Fibroblast of the aortic adventitia (primary cell): ENCODE measurements at regions not wholly inside any gene's neighbourhood (a gene's known extent, or its start where the extent isn't known, plus 50 kb on each side); places are given as distances from the start of the nearest gene placed in this dataset.

Experiments
- DNase-seq: peaks from one replicate; pipeline ENCODE4 v3.0.0-alpha.2; 2010; ENCODE audit warnings: low read depth
- H3K4me3 ChIP-seq: 2 replicates; pipeline ENCODE4 v1.5.1; 2011; ENCODE audit warnings: low read depth, mild to moderate bottlenecking, control low read depth, low read length, moderate library complexity
- CTCF ChIP-seq: IDR thresholded peaks from 2 replicates; pipeline ENCODE4 v1.5.1; 2011; ENCODE audit warnings: mild to moderate bottlenecking, low read length, control low read depth, inconsistent platforms; ENCODE audit not compliant: insufficient read depth

GRCh38 chr10:62911210-62911963 is 95.2 kb upstream of the EGR2 start:
- no peak for TF ChIP-seq CTCF
- no peak overlapping the region for H3K4me3 ChIP-seq
- peak; percentile 10 for DNase-seq

GRCh38 chr10:62907470-62908212 is 91.5 kb upstream of the EGR2 start:
- TF ChIP-seq CTCF = no peak
- DNase-seq = no peak
- no peak overlapping the region for H3K4me3 ChIP-seq

GRCh38 chr10:62904281-62904875 is 88.2 kb upstream of the EGR2 start:
- no peak for DNase-seq
- H3K4me3 ChIP-seq = no peak overlapping the region
- no peak for TF ChIP-seq CTCF

- peak; percentile 87 for DNase-seq
- no peak for TF ChIP-seq CTCF
- no peak overlapping the region for H3K4me3 ChIP-seq
Observed at GRCh38 chr10:62903828-62904227, 87.7 kb upstream of the EGR2 start.

- H3K4me3 ChIP-seq = no peak overlapping the region
- no peak for TF ChIP-seq CTCF
- no peak for DNase-seq
Observed at GRCh38 chr10:62900829-62901571, 84.8 kb upstream of the EGR2 start.

- H3K4me3 ChIP-seq = no peak overlapping the region
- DNase-seq = peak; percentile 89
- TF ChIP-seq CTCF = no peak
Observed at GRCh38 chr10:62899311-62899710, 83.1 kb upstream of the EGR2 start.
